ENCODE measurements at regions not wholly inside any gene's neighbourhood (a gene's known extent, or its start where the extent isn't known, plus 50 kb on each side); places are given as distances from the start of the nearest gene placed in this dataset.

DNA sequence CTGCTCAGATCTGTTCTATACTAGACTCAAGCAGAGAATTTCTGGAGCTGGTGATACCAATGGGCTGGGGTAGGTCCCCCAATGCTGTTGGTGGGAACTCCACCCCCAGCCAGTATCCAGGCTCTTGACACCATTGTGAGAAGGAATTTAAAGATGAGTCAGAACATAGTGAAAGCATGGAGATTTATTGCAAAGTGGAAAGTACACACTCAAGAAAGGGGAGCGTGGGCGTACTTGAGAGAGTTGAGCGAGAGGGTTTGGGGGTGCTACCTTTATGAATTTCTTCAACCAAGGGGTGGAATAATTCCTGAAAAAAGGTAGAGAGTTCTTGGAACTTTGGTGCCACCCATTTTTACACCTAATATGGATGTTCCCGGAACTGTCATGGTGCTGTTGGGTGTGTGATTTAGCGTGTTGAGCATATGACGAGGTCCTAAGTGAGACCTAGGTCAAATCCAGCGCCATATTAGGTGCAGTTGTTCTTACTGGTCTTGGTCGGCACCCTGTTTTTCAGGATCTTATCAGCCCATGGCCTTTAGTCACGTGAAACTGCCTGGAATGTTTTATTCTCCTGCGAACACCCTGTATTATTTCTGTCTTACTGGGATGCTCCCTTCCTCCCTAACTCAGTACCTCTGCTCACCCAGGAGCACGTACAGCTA is 122.0 kb upstream of the AHR start:
- Mint-ChIP-seq H3K9me3 (peaks cover 3% of the 10 kb centered on the region), H3K4me3 (no peak overlapping the region), H3K27ac (no peak overlapping the region), H3K36me3 (ENCODE audit: low read depth) (no peaks in the 10 kb centered on the region), H3K27me3 (ENCODE audit: low read depth) (peaks cover 5% of the 10 kb centered on the region), H3K4me1 (ENCODE audit: low read depth) (no peaks in the 10 kb centered on the region)

- Mint-ChIP-seq H3K27ac (no peak overlapping the region), H3K9me3 (peaks cover 3% of the 10 kb centered on the region), H3K36me3 (ENCODE audit: low read depth) (no peaks in the 10 kb centered on the region), H3K4me1 (ENCODE audit: low read depth) (no peaks in the 10 kb centered on the region), H3K27me3 (ENCODE audit: low read depth) (peaks cover 4% of the 10 kb centered on the region), H3K4me3 (no peak overlapping the region)
Measured at GRCh38 chr7:17178545-17178944, 119.9 kb upstream of the AHR start.

- Mint-ChIP-seq H3K4me1 (ENCODE audit: low read depth) (peaks cover 4% of the 10 kb centered on the region), H3K4me3 (no peak overlapping the region), H3K27ac (no peak overlapping the region), H3K9me3 (no peaks in the 10 kb centered on the region), H3K27me3 (ENCODE audit: low read depth) (peaks cover 4% of the 10 kb centered on the region), H3K36me3 (ENCODE audit: low read depth) (no peaks in the 10 kb centered on the region)
Measured at GRCh38 chr7:17181482-17181881, 117.0 kb upstream of the AHR start.

- H3K4me3 Mint-ChIP-seq: no peak overlapping the region
- H3K27ac Mint-ChIP-seq: no peak overlapping the region
- H3K9me3 Mint-ChIP-seq: no peaks in the 10 kb centered on the region
- H3K36me3 Mint-ChIP-seq (ENCODE audit: low read depth): no peaks in the 10 kb centered on the region
- peaks cover 5% of the 10 kb centered on the region for H3K4me1 Mint-ChIP-seq (ENCODE audit: low read depth)
- H3K27me3 Mint-ChIP-seq (ENCODE audit: low read depth): peaks cover 8% of the 10 kb centered on the region
Measured at GRCh38 chr7:17183630-17184328, 114.7 kb upstream of the AHR start.

GRCh38 chr7:17184805-17185689 is 113.4 kb upstream of the AHR start:
- Mint-ChIP-seq H3K36me3 (ENCODE audit: low read depth) (no peaks in the 10 kb centered on the region), H3K4me1 (ENCODE audit: low read depth) (peaks cover 5% of the 10 kb centered on the region), H3K27me3 (ENCODE audit: low read depth) (peaks cover 8% of the 10 kb centered on the region), H3K27ac (no peak overlapping the region), H3K9me3 (no peaks in the 10 kb centered on the region), H3K4me3 (no peak overlapping the region)

GRCh38 chr7:17185690-17186070 is 112.8 kb upstream of the AHR start:
- no peaks in the 10 kb centered on the region for H3K36me3 Mint-ChIP-seq (ENCODE audit: low read depth)
- peaks cover 8% of the 10 kb centered on the region for H3K27me3 Mint-ChIP-seq (ENCODE audit: low read depth)
- no peaks in the 10 kb centered on the region for H3K9me3 Mint-ChIP-seq
- peaks cover 5% of the 10 kb centered on the region for H3K4me1 Mint-ChIP-seq (ENCODE audit: low read depth)
- H3K27ac Mint-ChIP-seq: no peak overlapping the region
- H3K4me3 Mint-ChIP-seq: no peak overlapping the region

DNA sequence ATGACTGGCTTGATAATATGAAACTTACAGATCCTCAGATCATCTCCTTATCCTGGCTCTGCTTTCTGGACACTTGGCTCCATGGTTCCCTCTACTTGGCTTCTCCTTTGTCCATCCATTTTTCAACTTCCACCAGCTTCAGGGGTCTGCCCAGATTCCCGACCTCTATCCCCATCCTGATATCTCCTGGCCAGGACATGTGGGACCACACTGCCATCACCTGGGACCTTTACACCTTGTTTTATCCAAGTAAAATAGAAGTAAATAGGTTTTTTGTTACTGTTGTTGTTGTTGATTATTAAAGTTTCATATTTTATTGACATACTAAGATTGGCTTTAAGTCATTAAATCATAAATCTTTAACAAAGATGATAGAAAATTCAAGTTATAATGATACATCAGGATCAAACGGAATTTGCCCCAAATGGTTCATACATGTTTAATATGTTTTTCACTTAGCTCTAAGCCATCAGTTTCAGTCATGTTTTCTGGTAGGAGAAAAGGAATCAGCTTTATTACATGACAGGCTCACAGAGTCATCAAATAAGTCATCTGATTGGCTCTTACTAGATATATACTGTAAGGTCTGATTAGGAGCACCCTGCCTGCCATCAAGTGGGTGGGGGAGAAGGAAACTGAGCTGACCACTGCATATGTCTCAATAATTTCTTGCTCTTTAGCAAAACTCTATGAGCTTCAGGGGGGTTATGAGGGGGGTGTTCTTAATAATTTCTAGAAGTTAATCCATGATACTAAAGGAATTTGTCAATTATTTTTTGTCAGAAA is 111.5 kb upstream of the AHR start:
- Mint-ChIP-seq H3K27me3 (ENCODE audit: low read depth) (peaks cover 4% of the 10 kb centered on the region), H3K4me1 (ENCODE audit: low read depth) (peaks cover 5% of the 10 kb centered on the region), H3K4me3 (no peak overlapping the region), H3K27ac (no peak overlapping the region), H3K9me3 (no peaks in the 10 kb centered on the region), H3K36me3 (ENCODE audit: low read depth) (no peaks in the 10 kb centered on the region)

- Mint-ChIP-seq H3K36me3 (ENCODE audit: low read depth) (no peaks in the 10 kb centered on the region), H3K4me3 (no peak overlapping the region), H3K9me3 (peaks cover 6% of the 10 kb centered on the region), H3K27ac (no peak overlapping the region), H3K4me1 (ENCODE audit: low read depth) (peaks cover 8% of the 10 kb centered on the region), H3K27me3 (ENCODE audit: low read depth) (no peaks in the 10 kb centered on the region)
Measured at GRCh38 chr7:17194656-17195055, 103.8 kb upstream of the AHR start.

GRCh38 chr7:17195576-17195975 is 102.9 kb upstream of the AHR start:
- H3K9me3 Mint-ChIP-seq: peaks cover 6% of the 10 kb centered on the region
- no peaks in the 10 kb centered on the region for H3K36me3 Mint-ChIP-seq (ENCODE audit: low read depth)
- H3K27me3 Mint-ChIP-seq (ENCODE audit: low read depth): no peaks in the 10 kb centered on the region
- no peak overlapping the region for H3K27ac Mint-ChIP-seq
- peaks cover 8% of the 10 kb centered on the region for H3K4me1 Mint-ChIP-seq (ENCODE audit: low read depth)
- no peak overlapping the region for H3K4me3 Mint-ChIP-seq

- H3K27me3 Mint-ChIP-seq (ENCODE audit: low read depth): no peaks in the 10 kb centered on the region
- H3K4me3 Mint-ChIP-seq: no peak overlapping the region
- peaks cover 3% of the 10 kb centered on the region for H3K36me3 Mint-ChIP-seq (ENCODE audit: low read depth)
- peaks cover 13% of the 10 kb centered on the region for H3K9me3 Mint-ChIP-seq
- H3K4me1 Mint-ChIP-seq (ENCODE audit: low read depth): no peaks in the 10 kb centered on the region
- no peak overlapping the region for H3K27ac Mint-ChIP-seq
Measured at GRCh38 chr7:17205910-17206309, 92.5 kb upstream of the AHR start.

DNA sequence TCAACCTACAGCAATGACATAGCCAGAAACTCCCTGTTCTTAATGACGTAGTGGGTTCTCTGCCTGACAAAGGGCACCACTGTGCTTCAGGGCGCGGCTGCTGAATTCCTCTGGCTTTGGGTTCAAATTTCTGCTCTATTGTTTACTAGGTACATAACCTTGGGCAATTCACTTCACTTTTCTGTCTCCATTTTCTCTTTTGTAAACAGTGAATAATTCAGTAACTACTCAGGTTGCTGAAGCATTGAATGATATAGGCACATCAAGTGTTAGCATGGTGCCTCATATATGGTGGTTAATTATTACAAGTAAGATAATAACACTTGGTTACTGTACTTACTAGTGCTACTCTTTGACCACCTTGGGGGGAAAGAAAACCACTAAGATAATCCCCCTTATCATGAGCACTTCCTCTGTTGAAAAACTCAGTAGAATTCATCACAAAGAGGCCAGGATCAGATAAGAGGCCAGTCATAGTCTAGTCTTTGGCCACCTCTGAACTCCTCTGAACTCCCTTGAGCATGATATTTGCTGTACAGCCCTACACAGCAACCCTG is 92.0 kb upstream of the AHR start:
- peaks cover 3% of the 10 kb centered on the region for H3K36me3 Mint-ChIP-seq (ENCODE audit: low read depth)
- H3K4me1 Mint-ChIP-seq (ENCODE audit: low read depth): no peaks in the 10 kb centered on the region
- H3K27ac Mint-ChIP-seq: no peak overlapping the region
- H3K9me3 Mint-ChIP-seq: peaks cover 9% of the 10 kb centered on the region
- no peaks in the 10 kb centered on the region for H3K27me3 Mint-ChIP-seq (ENCODE audit: low read depth)
- H3K4me3 Mint-ChIP-seq: no peak overlapping the region

DNA sequence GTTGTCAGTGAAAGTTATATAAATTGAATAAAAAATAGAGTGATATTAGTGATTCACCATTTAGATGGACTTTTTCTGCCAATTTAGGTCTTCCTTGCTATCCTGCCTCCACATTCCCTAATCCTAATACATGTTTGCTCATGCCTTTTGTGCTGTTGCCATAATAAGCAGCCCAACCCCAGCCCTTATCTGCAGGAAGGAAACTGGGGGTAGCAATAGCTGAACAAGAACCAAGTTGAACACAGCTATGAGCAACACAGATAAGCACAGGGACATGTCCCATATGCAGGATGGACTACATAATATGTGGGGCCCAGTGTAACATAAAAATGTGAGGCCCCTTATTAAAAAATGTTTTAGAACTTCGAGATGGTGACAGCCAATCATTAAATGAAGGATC is 91.2 kb upstream of the AHR start:
- no peaks in the 10 kb centered on the region for H3K4me1 Mint-ChIP-seq (ENCODE audit: low read depth)
- H3K36me3 Mint-ChIP-seq (ENCODE audit: low read depth): peaks cover 2% of the 10 kb centered on the region
- H3K4me3 Mint-ChIP-seq: no peak overlapping the region
- H3K27ac Mint-ChIP-seq: no peak overlapping the region
- H3K27me3 Mint-ChIP-seq (ENCODE audit: low read depth): no peaks in the 10 kb centered on the region
- peaks cover 5% of the 10 kb centered on the region for H3K9me3 Mint-ChIP-seq

GRCh38 chr7:17209101-17209500 is 89.4 kb upstream of the AHR start:
- H3K9me3 Mint-ChIP-seq: peaks cover under 1% of the 10 kb centered on the region
- no peak overlapping the region for H3K27ac Mint-ChIP-seq
- no peaks in the 10 kb centered on the region for H3K4me1 Mint-ChIP-seq (ENCODE audit: low read depth)
- no peak overlapping the region for H3K4me3 Mint-ChIP-seq
- no peaks in the 10 kb centered on the region for H3K27me3 Mint-ChIP-seq (ENCODE audit: low read depth)
- H3K36me3 Mint-ChIP-seq (ENCODE audit: low read depth): no peaks in the 10 kb centered on the region

- H3K4me1 Mint-ChIP-seq (ENCODE audit: low read depth): no peaks in the 10 kb centered on the region
- no peaks in the 10 kb centered on the region for H3K27me3 Mint-ChIP-seq (ENCODE audit: low read depth)
- peaks cover 11% of the 10 kb centered on the region for H3K9me3 Mint-ChIP-seq
- no peak overlapping the region for H3K4me3 Mint-ChIP-seq
- H3K27ac Mint-ChIP-seq: no peak overlapping the region
- H3K36me3 Mint-ChIP-seq (ENCODE audit: low read depth): no peaks in the 10 kb centered on the region
Measured at GRCh38 chr7:17211307-17211836, 87.1 kb upstream of the AHR start.

Data from T-helper 1 cell treated with Interleukin-12 subunit alpha and Interleukin-12 subunit beta and Interleukin-4 antibody, amounts not matched to agents 30 μg/mL and 1 μg/mL, for 36 hours (primary cell).